AG04449 (cell line): ENCODE measurements at regions not wholly inside any gene's neighbourhood (a gene's known extent, or its start where the extent isn't known, plus 50 kb on each side); places are given as distances from the start of the nearest gene placed in this dataset.

Source experiments
- CTCF ChIA-PET: fragments of 350-600 bp; formaldehyde crosslinking; extraction: SDS; loops from one replicate; lab custom pipeline; 2021; ENCODE audit warnings: antibody characterized with exemption; lab: Yijun Ruan, JAX
- POLR2A ChIA-PET: fragments of 400-600, 350-600 bp; formaldehyde crosslinking; extraction: SDS; loops from one replicate; lab custom pipeline; 2020; ENCODE audit warnings: antibody characterized with exemption, inconsistent platforms; lab: Yijun Ruan, JAX
- DNase-seq: peaks from one replicate; pipeline ENCODE4 v3.0.0-alpha.2; 2010; ENCODE audit warnings: low read depth, low spot score
- H3K4me3 ChIP-seq: 2 replicates; pipeline ENCODE4 v1.5.1; 2011; ENCODE audit warnings: low read depth, mild to moderate bottlenecking, control low read depth, low read length
- CTCF ChIP-seq: IDR thresholded peaks from one replicate; pipeline ENCODE4 v1.5.1; 2011; ENCODE audit warnings: mild to moderate bottlenecking, moderate library complexity, low read length, control low read depth, inconsistent platforms; ENCODE audit not compliant: insufficient read depth; ENCODE audit errors: missing control alignments

- no peak for TF ChIP-seq CTCF
- ChIA-PET POLR2A (no interaction called here), CTCF (no interaction called here)
- H3K4me3 ChIP-seq: no peak overlapping the region
- no peak for DNase-seq
Observed at GRCh38 chr7:86592185-86592584, 51.5 kb upstream of the GRM3 start.

DNA sequence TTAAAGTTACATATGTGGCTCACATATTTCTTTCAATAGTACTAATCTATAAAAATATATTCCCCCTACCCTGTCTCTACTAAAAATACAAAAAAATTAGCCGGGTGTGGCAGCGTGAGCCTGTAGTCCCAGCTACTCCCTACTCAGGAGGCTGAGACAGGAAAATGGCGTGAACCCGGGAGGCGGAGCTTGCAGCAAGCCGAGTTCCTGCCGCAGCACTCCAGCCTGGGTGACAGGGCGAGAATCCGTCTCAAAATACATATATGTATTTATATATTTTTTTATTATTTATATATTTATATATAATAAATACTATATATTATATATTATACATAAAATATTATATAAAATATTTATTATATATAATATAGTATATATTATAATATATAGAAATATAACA is 69.7 kb upstream of the GRM3 start:
- no peak for DNase-seq
- CTCF ChIA-PET: no interaction called here
- POLR2A ChIA-PET: no interaction called here
- no peak overlapping the region for H3K4me3 ChIP-seq
- no peak for TF ChIP-seq CTCF

DNA sequence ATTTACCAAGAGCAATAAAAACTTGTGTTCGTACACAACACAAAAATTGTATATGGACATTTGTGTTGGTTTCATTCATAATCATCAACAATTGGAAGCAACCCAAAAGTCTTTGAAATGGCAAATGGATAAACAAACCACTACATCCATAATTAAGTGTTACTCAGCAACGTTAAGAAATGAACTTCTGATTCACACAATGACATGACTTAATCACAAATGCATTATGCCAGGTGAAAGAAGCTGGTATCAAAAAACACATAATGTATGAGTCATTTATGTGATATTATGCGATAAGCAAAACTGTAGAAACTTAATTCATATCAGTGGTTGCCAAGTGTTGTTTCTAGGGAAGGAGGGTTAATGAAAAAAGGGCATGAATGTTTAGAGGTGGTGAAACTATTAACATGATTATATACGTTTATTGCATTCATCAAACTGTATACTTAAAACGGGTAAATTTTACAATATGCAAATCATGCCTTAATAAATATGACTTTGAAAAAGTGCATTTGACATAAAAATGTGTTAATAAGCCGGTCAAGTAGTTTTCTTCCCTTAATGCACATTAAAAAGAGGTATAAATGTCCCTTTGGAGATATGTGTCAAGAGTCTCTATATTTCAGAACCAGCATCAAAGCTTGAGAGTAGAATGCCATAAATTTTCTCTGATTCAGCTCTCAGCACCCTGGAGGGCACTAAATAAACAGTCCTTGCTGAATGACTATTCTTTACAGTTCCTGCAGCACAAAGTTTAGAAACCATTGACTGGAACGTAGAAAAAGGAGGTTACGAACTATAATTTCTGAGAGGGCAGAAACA is 84.8 kb upstream of the GRM3 start:
- ChIA-PET POLR2A (no interaction called here), CTCF (no interaction called here)
- DNase-seq: no peak
- no peak overlapping the region for H3K4me3 ChIP-seq
- no peak for TF ChIP-seq CTCF

GRCh38 chr7:86534641-86535040 is 109.1 kb upstream of the GRM3 start:
- no peak for TF ChIP-seq CTCF
- H3K4me3 ChIP-seq: no peak overlapping the region
- no peak for DNase-seq
- CTCF ChIA-PET: no interaction called here
- POLR2A ChIA-PET: no interaction called here

- ChIA-PET CTCF (no interaction called here), POLR2A (no interaction called here)
- H3K4me3 ChIP-seq: no peak overlapping the region
- no peak for DNase-seq
- TF ChIP-seq CTCF: no peak
Observed at GRCh38 chr7:86504229-86504628, 139.5 kb upstream of the GRM3 start.

GRCh38 chr7:86499986-86500385 is 143.7 kb upstream of the GRM3 start:
- no peak for TF ChIP-seq CTCF
- no peak for DNase-seq
- CTCF ChIA-PET: no interaction called here
- POLR2A ChIA-PET: no interaction called here
- no peak overlapping the region for H3K4me3 ChIP-seq
